Ammon's horn (tissue), 1 donor: ENCODE measurements at regions not wholly inside any gene's neighbourhood (a gene's known extent, or its start where the extent isn't known, plus 50 kb on each side); places are given as distances from the start of the nearest gene placed in this dataset.
A peak's percentile ranks its signal among the peaks of the same experiment; 100 is the strongest.

Source experiments
- DNase-seq: peaks from one replicate; pipeline ENCODE4 v3.0.0-alpha.2; 2016; ENCODE audit warnings: low spot score

- DNase-seq: no peak
These were observed 157.6 kb upstream of the NDUFV2 start for GRCh38 chr18:8944871-8945245.

- no peak for DNase-seq
These were observed 157.0 kb upstream of the NDUFV2 start for GRCh38 chr18:8945514-8945913.

- DNase-seq: no peak
These were observed 156.2 kb upstream of the NDUFV2 start for GRCh38 chr18:8946066-8946838.

GRCh38 chr18:8947566-8947965 is 154.9 kb upstream of the NDUFV2 start:
- DNase-seq: no peak

GRCh38 chr18:8948011-8948410 is 154.5 kb upstream of the NDUFV2 start:
- no peak for DNase-seq

GRCh38 chr18:8948471-8949149 is 153.9 kb upstream of the NDUFV2 start:
- DNase-seq: no peak

GRCh38 chr18:8949206-8949605 is 153.3 kb upstream of the NDUFV2 start:
- DNase-seq: peak; percentile 33

GRCh38 chr18:8951491-8951890 is 151.0 kb upstream of the NDUFV2 start:
- DNase-seq: no peak

GRCh38 chr18:8952174-8952573 is 150.3 kb upstream of the NDUFV2 start:
- no peak for DNase-seq

GRCh38 chr18:8952769-8953760 is 149.4 kb upstream of the NDUFV2 start:
- DNase-seq: peak; percentile 39

- DNase-seq: no peak
These were observed 144.8 kb upstream of the NDUFV2 start for GRCh38 chr18:8957731-8958130.

GRCh38 chr18:8958660-8959059 is 143.8 kb upstream of the NDUFV2 start:
- DNase-seq: no peak

- DNase-seq: no peak
These were observed 142.9 kb upstream of the NDUFV2 start for GRCh38 chr18:8959551-8960135.

GRCh38 chr18:8960740-8961657 is 141.5 kb upstream of the NDUFV2 start:
- DNase-seq: no peak

- DNase-seq: no peak
These were observed 140.2 kb upstream of the NDUFV2 start for GRCh38 chr18:8962192-8962779.

GRCh38 chr18:8962855-8963635 is 139.5 kb upstream of the NDUFV2 start:
- no peak for DNase-seq

- DNase-seq: no peak
These were observed 138.6 kb upstream of the NDUFV2 start for GRCh38 chr18:8963876-8964275.

- no peak for DNase-seq
These were observed 137.1 kb upstream of the NDUFV2 start for GRCh38 chr18:8965398-8965797.

GRCh38 chr18:8966821-8967220 is 135.7 kb upstream of the NDUFV2 start:
- DNase-seq: no peak

- DNase-seq: no peak
These were observed 134.9 kb upstream of the NDUFV2 start for GRCh38 chr18:8967573-8967972.
